Hepatic stellate cell (primary cell): ENCODE measurements at regions not wholly inside any gene's neighbourhood (a gene's known extent, or its start where the extent isn't known, plus 50 kb on each side); places are given as distances from the start of the nearest gene placed in this dataset.
"Not testable (repeated sequence)": the region's sequence is repeated elsewhere in the genome, so short reads cannot be mapped to it uniquely, and the experiment has no call there.

Source experiments
- DNase-seq: peaks from one replicate; pipeline ENCODE4 v3.0.0; 2011; ENCODE audit warnings: low spot score

- no peak for DNase-seq
These were observed 226.8 kb downstream of the NMUR2 start for GRCh38 chr5:152178350-152178699.

- DNase-seq, result no peak
These were observed 227.3 kb downstream of the NMUR2 start for GRCh38 chr5:152177626-152178349.

- no peak for DNase-seq
These were observed 233.2 kb downstream of the NMUR2 start for GRCh38 chr5:152171888-152172287.

- no peak for DNase-seq
These were observed 234.7 kb downstream of the NMUR2 start for GRCh38 chr5:152170350-152170749.

GRCh38 chr5:152164860-152165259 is 240.2 kb upstream of the GLRA1 start:
- no peak for DNase-seq

GRCh38 chr5:152159894-152160293 is 235.2 kb upstream of the GLRA1 start:
- not testable (repeated sequence) for DNase-seq

- DNase-seq, result not testable (repeated sequence)
These were observed 229.8 kb upstream of the GLRA1 start for GRCh38 chr5:152154452-152154851.

- no peak for DNase-seq
These were observed 227.3 kb upstream of the GLRA1 start for GRCh38 chr5:152151940-152152339.

GRCh38 chr5:152151113-152151512 is 226.5 kb upstream of the GLRA1 start:
- DNase-seq, result no peak

- DNase-seq, result no peak
These were observed 222.6 kb upstream of the GLRA1 start for GRCh38 chr5:152147286-152147685.

- no peak for DNase-seq
These were observed 221.9 kb upstream of the GLRA1 start for GRCh38 chr5:152146566-152146965.

GRCh38 chr5:152144556-152144955 is 219.9 kb upstream of the GLRA1 start:
- no peak for DNase-seq

- DNase-seq, result no peak
These were observed 219.4 kb upstream of the GLRA1 start for GRCh38 chr5:152144030-152144429.

GRCh38 chr5:152142840-152143469 is 218.3 kb upstream of the GLRA1 start:
- peak; percentile 48 for DNase-seq

GRCh38 chr5:152140347-152140746 is 215.7 kb upstream of the GLRA1 start:
- no peak for DNase-seq

GRCh38 chr5:152137063-152137462 is 212.4 kb upstream of the GLRA1 start:
- no peak for DNase-seq

- DNase-seq, result no peak
These were observed 211.7 kb upstream of the GLRA1 start for GRCh38 chr5:152136321-152136720.

- no peak for DNase-seq
These were observed 211.2 kb upstream of the GLRA1 start for GRCh38 chr5:152135827-152136226.

- DNase-seq, result no peak
These were observed 201.1 kb upstream of the GLRA1 start for GRCh38 chr5:152125661-152126205.

GRCh38 chr5:152124409-152125041 is 199.9 kb upstream of the GLRA1 start:
- DNase-seq, result no peak

- no peak for DNase-seq
These were observed 194.2 kb upstream of the GLRA1 start for GRCh38 chr5:152118676-152119470.

GRCh38 chr5:152116934-152117333 is 192.3 kb upstream of the GLRA1 start:
- no peak for DNase-seq
